ENCODE measurements at regions not wholly inside any gene's neighbourhood (a gene's known extent, or its start where the extent isn't known, plus 50 kb on each side); places are given as distances from the start of the nearest gene placed in this dataset.

DNA sequence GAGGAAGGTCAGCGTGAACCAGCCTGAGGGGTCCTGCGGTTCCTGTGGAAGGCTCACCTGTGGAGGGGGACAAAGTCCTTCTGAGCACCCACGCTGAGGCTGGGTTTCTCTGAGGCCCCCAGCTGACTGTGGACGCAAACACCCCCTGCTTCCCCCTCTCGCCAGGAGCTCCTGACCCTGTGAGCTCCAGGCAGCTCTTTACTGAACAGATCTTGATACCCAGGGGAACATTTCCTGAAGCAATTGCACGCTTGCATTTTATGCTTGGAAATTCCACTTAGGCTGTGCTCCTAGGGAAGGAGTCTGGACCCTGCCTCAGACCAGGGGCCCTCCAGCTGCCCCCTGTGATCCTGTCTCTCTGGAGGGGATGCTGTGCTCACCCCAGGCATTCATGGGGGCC lies 454.2 kb upstream of the B3GAT1 start:
- Histone ChIP-seq H2AFZ (ENCODE audit: low read depth, low read length) (no peak overlapping the region), H3K4me3 (ENCODE audit: low read length) (no peak overlapping the region), H3K27me3 (ENCODE audit: low read depth, low read length) (no peaks in the 10 kb centered on the region), H3K4me1 (ENCODE audit: low read length) (no peaks in the 10 kb centered on the region), H3K4me2 (ENCODE audit: low read length) (no peak overlapping the region), H3K9ac (ENCODE audit: low read length) (no peak overlapping the region), H3K79me2 (ENCODE audit: low read length) (no peaks in the 10 kb centered on the region), H3K27ac (ENCODE audit: low read length) (no peak overlapping the region), H3K9me3 (ENCODE audit: insufficient read depth, low read length) (no peaks in the 10 kb centered on the region), H4K20me1 (ENCODE audit: insufficient read depth, low read length) (no peaks in the 10 kb centered on the region), H3K36me3 (replicated peaks; ENCODE audit: low read depth, low read length) (no peaks in the 10 kb centered on the region)
- TF ChIP-seq EZH2phosphoT487 (IDR thresholded peaks at IDR 0.05; ENCODE audit: low read depth): no peak
- TF ChIP-seq CTCF (IDR thresholded peaks at IDR 0.05; ENCODE audit: low read depth, low read length): no peak

DNA sequence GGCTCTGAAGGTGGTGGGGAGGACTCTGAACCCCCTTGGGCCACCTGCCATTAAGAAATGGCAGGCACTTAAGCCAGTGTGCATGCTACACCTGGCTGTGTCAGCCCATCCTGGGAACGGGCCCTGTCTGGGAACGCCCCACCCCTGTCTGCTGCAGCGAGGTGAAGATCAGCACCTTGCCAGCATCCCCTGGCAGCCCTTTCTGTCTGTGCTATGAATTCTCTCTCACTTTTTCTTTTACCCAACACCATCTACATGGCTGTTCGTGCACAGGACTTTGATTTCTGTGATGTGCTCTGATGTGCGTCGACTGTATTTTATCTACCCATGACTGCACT lies 452.9 kb upstream of the B3GAT1 start:
- Histone ChIP-seq H3K79me2 (ENCODE audit: low read length) (no peaks in the 10 kb centered on the region), H3K4me2 (ENCODE audit: low read length) (no peak overlapping the region), H3K4me3 (ENCODE audit: low read length) (no peak overlapping the region), H3K4me1 (ENCODE audit: low read length) (no peaks in the 10 kb centered on the region), H3K9me3 (ENCODE audit: insufficient read depth, low read length) (no peaks in the 10 kb centered on the region), H3K9ac (ENCODE audit: low read length) (no peak overlapping the region), H3K27ac (ENCODE audit: low read length) (no peak overlapping the region), H4K20me1 (ENCODE audit: insufficient read depth, low read length) (no peaks in the 10 kb centered on the region), H3K36me3 (replicated peaks; ENCODE audit: low read depth, low read length) (no peaks in the 10 kb centered on the region), H2AFZ (ENCODE audit: low read depth, low read length) (no peak overlapping the region), H3K27me3 (ENCODE audit: low read depth, low read length) (no peaks in the 10 kb centered on the region)
- TF ChIP-seq EZH2phosphoT487 (IDR thresholded peaks at IDR 0.05; ENCODE audit: low read depth) (no peak), CTCF (IDR thresholded peaks at IDR 0.05; ENCODE audit: low read depth, low read length) (no peak)

DNA sequence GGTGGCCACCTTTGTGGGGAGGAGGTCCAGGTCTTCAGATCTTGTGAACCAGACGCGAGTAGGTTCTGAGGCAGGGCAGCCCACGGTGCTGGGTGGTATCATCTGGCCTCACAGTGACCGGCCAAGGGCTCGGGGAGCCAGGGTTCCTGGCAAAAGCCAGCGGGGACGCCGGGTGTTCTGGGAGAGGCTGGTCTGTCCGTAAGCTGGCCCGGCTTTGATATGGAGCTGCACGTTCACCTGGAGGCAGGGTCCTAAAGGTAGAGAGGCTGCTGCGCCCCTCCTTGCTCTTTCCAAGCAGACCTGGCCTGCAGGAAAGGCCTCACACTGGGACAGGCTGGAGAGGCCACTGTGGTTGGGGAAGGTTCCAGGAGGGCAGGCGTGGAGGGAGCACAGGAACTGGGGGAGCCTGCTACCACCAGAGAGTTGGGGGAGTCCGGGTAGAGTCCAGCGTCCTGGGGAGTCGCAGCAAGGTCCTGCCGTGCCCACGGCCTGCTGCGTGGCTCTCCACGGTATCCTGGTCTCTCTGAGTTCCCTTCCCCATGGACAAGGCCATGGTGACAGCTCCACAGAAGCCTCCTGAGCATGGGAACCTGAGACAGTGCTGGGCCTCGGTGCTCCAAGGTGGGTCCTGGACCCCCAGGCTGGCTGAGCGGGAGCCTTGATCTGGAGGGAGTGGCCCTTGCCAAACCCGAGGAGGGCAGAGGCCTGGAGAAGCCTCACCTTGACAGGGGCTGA lies 452.4 kb upstream of the B3GAT1 start:
- no peak overlapping the region for H3K4me2 ChIP-seq (ENCODE audit: low read length)
- H3K27ac ChIP-seq (ENCODE audit: low read length): no peak overlapping the region
- no peaks in the 10 kb centered on the region for H4K20me1 ChIP-seq (ENCODE audit: insufficient read depth, low read length)
- H3K27me3 ChIP-seq (ENCODE audit: low read depth, low read length): no peaks in the 10 kb centered on the region
- H3K9ac ChIP-seq (ENCODE audit: low read length): no peak overlapping the region
- no peaks in the 10 kb centered on the region for H3K79me2 ChIP-seq (ENCODE audit: low read length)
- no peaks in the 10 kb centered on the region for H3K36me3 ChIP-seq (replicated peaks; ENCODE audit: low read depth, low read length)
- no peak overlapping the region for H3K4me3 ChIP-seq (ENCODE audit: low read length)
- TF ChIP-seq EZH2phosphoT487 (IDR thresholded peaks at IDR 0.05; ENCODE audit: low read depth): no peak
- TF ChIP-seq CTCF (IDR thresholded peaks at IDR 0.05; ENCODE audit: low read depth, low read length): no peak
- no peak overlapping the region for H2AFZ ChIP-seq (ENCODE audit: low read depth, low read length)
- no peaks in the 10 kb centered on the region for H3K9me3 ChIP-seq (ENCODE audit: insufficient read depth, low read length)
- no peaks in the 10 kb centered on the region for H3K4me1 ChIP-seq (ENCODE audit: low read length)

DNA sequence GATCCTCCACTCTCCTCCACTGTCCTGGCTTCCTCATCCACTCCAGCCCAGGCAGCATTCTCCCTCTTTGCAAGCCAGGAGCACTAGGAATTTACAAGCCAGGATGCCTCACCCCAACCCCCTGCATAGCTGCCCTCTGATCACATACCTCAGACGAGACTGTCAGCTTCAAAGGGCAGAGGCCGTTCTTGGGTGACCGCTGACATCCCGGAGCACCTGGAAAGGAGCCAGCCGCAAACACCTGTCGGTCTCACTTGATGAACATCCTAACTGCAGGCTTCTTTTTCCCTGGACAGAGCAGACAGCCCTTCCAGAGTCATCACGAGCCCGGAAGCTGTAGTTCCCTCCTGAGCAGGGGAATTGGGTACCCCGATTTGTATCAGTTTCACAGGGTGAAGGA lies 451.3 kb upstream of the B3GAT1 start:
- no peaks in the 10 kb centered on the region for H3K79me2 ChIP-seq (ENCODE audit: low read length)
- no peak overlapping the region for H3K4me2 ChIP-seq (ENCODE audit: low read length)
- no peaks in the 10 kb centered on the region for H3K4me1 ChIP-seq (ENCODE audit: low read length)
- H3K36me3 ChIP-seq (replicated peaks; ENCODE audit: low read depth, low read length): no peaks in the 10 kb centered on the region
- no peak overlapping the region for H3K4me3 ChIP-seq (ENCODE audit: low read length)
- no peaks in the 10 kb centered on the region for H3K9me3 ChIP-seq (ENCODE audit: insufficient read depth, low read length)
- no peaks in the 10 kb centered on the region for H4K20me1 ChIP-seq (ENCODE audit: insufficient read depth, low read length)
- no peak overlapping the region for H3K27ac ChIP-seq (ENCODE audit: low read length)
- H3K27me3 ChIP-seq (ENCODE audit: low read depth, low read length): no peaks in the 10 kb centered on the region
- no peak overlapping the region for H2AFZ ChIP-seq (ENCODE audit: low read depth, low read length)
- H3K9ac ChIP-seq (ENCODE audit: low read length): no peak overlapping the region
- no peak for TF ChIP-seq EZH2phosphoT487 (IDR thresholded peaks at IDR 0.05; ENCODE audit: low read depth)
- TF ChIP-seq CTCF (IDR thresholded peaks at IDR 0.05; ENCODE audit: low read depth, low read length): no peak
